Mesothelial cell of epicardium (in vitro differentiated cells): ENCODE measurements at regions not wholly inside any gene's neighbourhood (a gene's known extent, or its start where the extent isn't known, plus 50 kb on each side); places are given as distances from the start of the nearest gene placed in this dataset.

Experiments
- DNase-seq, 2 experiments: peaks; one replicate each; pipeline ENCODE4 v3.0.0; 2021; ENCODE audit warnings: low spot score in 2 of 2; ENCODE audit not compliant: unreplicated experiment in 2 of 2
- H3K27ac Mint-ChIP-seq: 2 replicates; pipeline ENCODE4 v1.8.0; 2021; ENCODE audit warnings: mixed read lengths
- H3K27me3 Mint-ChIP-seq: 2 replicates; pipeline ENCODE4 v1.8.0; 2021; ENCODE audit warnings: low read depth, mixed read lengths
- H3K36me3 Mint-ChIP-seq: 2 replicates; pipeline ENCODE4 v1.8.0; 2021; ENCODE audit warnings: mixed read lengths
- H3K4me1 Mint-ChIP-seq: 2 replicates; pipeline ENCODE4 v1.8.0; 2021; ENCODE audit warnings: mixed read lengths
- H3K4me3 Mint-ChIP-seq: 2 replicates; pipeline ENCODE4 v1.8.0; 2021; ENCODE audit warnings: mild to moderate bottlenecking, moderate library complexity, mixed read lengths
- H3K9me3 Mint-ChIP-seq: 2 replicates; pipeline ENCODE4 v1.8.0; 2021; ENCODE audit warnings: mixed read lengths
- TF ChIP-seq, protein P1 (sequence below): fragments of 200-600 bp; sonication (generic); IDR thresholded peaks from one replicate; pipeline ENCODE4 v1.5.0; 2021; ENCODE audit warnings: antibody characterized with exemption; ENCODE audit not compliant: unreplicated experiment

DNA sequence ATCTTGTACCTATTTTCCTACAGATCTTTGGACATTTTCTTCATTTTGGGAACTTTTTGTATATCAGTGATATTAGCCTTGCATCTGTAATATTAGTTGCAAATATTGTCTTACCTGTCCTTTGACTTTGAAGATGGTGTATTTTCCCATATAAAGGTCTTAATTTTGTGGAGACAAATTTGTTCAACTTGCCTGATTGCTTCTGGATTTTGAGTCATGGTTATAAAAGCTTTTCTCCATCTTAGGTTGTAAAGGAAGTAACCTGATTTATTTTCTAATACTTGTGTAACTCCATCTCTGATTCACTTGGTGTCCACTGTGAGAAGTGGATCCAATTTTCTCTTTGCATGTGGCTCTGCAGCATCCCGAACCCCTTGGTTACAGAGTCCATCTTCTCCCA, 97.7 kb upstream of the OTOS start:
- H3K27ac Mint-ChIP-seq, result no peak overlapping the region
- H3K4me1 Mint-ChIP-seq, result peaks cover 9% of the 10 kb centered on the region
- peaks cover 14% of the 10 kb centered on the region for H3K36me3 Mint-ChIP-seq
- H3K4me3 Mint-ChIP-seq, result no peak overlapping the region
- no peak for DNase-seq
- TF ChIP-seq, protein P1, sequence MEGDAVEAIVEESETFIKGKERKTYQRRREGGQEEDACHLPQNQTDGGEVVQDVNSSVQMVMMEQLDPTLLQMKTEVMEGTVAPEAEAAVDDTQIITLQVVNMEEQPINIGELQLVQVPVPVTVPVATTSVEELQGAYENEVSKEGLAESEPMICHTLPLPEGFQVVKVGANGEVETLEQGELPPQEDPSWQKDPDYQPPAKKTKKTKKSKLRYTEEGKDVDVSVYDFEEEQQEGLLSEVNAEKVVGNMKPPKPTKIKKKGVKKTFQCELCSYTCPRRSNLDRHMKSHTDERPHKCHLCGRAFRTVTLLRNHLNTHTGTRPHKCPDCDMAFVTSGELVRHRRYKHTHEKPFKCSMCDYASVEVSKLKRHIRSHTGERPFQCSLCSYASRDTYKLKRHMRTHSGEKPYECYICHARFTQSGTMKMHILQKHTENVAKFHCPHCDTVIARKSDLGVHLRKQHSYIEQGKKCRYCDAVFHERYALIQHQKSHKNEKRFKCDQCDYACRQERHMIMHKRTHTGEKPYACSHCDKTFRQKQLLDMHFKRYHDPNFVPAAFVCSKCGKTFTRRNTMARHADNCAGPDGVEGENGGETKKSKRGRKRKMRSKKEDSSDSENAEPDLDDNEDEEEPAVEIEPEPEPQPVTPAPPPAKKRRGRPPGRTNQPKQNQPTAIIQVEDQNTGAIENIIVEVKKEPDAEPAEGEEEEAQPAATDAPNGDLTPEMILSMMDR, result no peak
- H3K9me3 Mint-ChIP-seq, result peaks cover 5% of the 10 kb centered on the region
- no peaks in the 10 kb centered on the region for H3K27me3 Mint-ChIP-seq

DNA sequence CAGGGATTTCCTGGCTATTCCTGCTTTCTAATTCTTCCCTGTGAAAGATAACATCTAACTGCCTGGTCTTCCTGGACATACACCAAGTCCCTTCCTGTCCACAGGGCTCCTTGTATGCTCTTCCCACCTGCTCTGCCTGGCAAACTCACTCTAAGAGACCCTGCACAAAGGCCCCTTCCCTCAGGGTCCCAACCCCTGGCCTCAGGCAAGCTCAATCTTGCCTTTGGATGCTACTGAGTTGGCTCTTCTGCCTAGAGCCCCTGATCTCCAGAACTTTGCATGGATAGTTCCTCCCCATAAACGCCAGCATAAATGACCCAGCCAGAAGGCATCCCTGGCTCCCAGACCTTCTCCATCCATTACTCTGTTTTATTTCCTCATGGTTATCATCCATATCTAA, 98.3 kb upstream of the OTOS start:
- H3K27me3 Mint-ChIP-seq, result no peaks in the 10 kb centered on the region
- H3K4me3 Mint-ChIP-seq, result no peak overlapping the region
- DNase-seq, result peak in 1 of 2 experiments; percentile 27
- no peak overlapping the region for H3K27ac Mint-ChIP-seq
- peaks cover 9% of the 10 kb centered on the region for H3K4me1 Mint-ChIP-seq
- TF ChIP-seq, protein P1, result no peak
- H3K9me3 Mint-ChIP-seq, result peaks cover 5% of the 10 kb centered on the region
- H3K36me3 Mint-ChIP-seq, result peaks cover 14% of the 10 kb centered on the region

DNA sequence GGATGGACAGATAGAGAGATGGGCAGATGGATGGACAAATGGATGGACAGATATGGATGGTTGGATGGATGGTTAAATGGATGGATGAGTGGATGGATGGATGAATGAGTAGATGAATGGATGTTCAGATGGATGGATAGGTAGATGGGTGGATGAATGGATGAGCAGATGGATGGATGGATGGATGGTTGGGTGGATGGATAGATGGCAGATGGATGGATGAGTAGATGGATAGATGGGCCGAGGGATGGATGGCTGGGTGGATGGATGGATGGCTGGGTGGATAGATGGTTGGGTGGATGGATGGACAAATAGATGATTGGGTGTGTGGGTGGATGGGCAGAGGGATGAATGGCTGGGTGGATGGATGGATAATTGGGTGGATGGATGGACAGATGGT, 98.9 kb upstream of the OTOS start:
- Mint-ChIP-seq H3K27me3 (no peaks in the 10 kb centered on the region), H3K27ac (no peak overlapping the region), H3K9me3 (peaks cover 5% of the 10 kb centered on the region), H3K4me1 (peaks cover 7% of the 10 kb centered on the region), H3K36me3 (peaks cover 14% of the 10 kb centered on the region), H3K4me3 (no peak overlapping the region)
- DNase-seq, result no peak
- TF ChIP-seq, protein P1, result no peak

DNA sequence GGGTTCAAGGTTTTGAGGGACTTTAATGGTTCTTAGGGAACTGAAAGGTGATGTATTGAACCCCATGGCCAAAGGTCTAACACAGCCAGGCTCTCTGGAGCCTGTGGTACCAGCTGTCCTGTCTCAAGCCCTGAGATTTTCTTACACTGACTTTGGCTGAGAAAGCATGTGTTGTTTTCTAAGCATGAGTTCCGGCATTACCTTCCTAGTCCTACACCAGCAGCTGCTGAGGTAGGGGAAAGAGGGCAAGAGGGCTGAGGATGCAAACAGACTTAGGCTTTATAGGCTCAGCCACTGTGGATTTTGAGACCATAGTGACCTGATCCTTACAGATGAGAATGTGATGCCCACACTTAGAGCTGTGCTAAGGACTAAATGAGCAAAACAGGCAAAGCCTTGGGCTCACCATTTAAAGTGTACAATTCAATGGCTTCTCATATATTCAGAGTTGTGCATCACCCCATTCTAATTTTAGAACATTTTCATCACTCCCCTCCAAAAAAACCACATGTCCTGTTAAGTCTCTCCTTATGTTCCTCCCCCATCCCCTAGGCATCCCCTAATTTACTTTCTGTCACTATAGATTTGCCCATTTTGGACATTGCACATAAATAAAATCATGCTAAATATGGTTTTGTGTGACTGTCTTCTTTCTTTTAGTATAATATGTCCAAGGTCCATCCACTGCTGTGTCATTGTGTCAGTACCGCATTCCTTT, 99.7 kb upstream of the OTOS start:
- Mint-ChIP-seq H3K9me3 (peaks cover 5% of the 10 kb centered on the region), H3K27me3 (no peaks in the 10 kb centered on the region), H3K4me1 (peaks cover 7% of the 10 kb centered on the region), H3K36me3 (peaks cover 14% of the 10 kb centered on the region), H3K27ac (no peak overlapping the region), H3K4me3 (no peak overlapping the region)
- peak in 1 of 2 experiments; percentile 17 for DNase-seq
- TF ChIP-seq, protein P1, result no peak

DNA sequence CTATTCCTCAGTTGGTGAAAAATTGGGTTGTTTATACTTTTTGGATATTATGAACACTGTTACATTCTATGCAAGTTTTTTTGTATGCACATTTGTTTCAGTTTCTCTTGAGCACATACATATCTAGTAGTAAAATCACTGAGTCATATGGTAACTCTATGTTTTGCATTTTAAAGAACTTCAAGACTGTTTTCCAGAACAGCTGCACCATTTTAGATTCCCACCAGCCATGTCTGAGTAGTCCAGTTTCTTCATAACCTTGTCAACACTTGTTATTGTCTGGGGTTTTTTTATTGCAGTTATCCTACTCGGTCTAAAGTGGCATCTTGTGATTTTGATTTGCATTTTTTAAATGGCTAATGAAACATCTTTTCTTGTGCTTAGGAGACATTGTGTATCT, 100.3 kb upstream of the OTOS start:
- Mint-ChIP-seq H3K36me3 (peaks cover 14% of the 10 kb centered on the region), H3K4me3 (no peak overlapping the region), H3K27me3 (no peaks in the 10 kb centered on the region), H3K27ac (no peak overlapping the region), H3K4me1 (peaks cover 7% of the 10 kb centered on the region), H3K9me3 (peaks cover 5% of the 10 kb centered on the region)
- TF ChIP-seq, protein P1, result no peak
- DNase-seq, result no peak
